ENCODE measurements at regions not wholly inside any gene's neighbourhood (a gene's known extent, or its start where the extent isn't known, plus 50 kb on each side); places are given as distances from the start of the nearest gene placed in this dataset.

DNA sequence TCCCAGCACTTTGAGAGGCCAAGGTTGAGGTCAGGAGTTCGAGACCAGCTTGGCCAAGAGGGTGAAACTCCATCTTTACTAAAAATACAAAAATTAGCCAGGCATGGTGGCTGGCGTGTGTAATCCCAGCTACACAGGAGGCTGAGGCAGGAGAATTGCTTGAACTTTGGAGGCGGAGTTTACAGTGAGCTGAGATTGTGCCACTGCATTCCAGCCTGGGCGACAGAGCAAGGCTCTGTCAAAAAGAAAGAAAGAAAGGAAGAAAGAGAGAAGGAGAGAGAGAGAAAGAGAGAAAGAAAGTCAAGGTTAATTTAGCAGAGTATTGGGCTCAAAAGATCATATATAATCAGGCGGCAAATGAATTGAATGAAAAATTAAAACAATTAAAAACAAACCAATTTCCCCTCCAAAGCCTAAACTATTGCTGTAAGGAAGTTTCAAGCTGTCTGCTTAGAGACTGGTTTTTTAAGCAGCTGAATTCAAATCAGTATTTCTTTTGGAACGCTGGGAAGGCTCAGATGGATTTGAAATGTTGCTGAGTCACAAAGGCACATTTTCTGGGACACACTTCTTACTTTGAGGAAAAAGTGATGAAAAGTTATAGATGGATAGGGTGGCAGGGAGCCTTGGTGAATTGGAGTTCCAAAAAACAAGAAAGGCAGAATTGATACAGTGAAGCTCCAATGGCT lies 81.3 kb upstream of the BHLHE40 start:
- no peak for DNase-seq (ENCODE audit: low read depth)
- no peak overlapping the region for H3K4me3 ChIP-seq (ENCODE audit: low read length)

DNA sequence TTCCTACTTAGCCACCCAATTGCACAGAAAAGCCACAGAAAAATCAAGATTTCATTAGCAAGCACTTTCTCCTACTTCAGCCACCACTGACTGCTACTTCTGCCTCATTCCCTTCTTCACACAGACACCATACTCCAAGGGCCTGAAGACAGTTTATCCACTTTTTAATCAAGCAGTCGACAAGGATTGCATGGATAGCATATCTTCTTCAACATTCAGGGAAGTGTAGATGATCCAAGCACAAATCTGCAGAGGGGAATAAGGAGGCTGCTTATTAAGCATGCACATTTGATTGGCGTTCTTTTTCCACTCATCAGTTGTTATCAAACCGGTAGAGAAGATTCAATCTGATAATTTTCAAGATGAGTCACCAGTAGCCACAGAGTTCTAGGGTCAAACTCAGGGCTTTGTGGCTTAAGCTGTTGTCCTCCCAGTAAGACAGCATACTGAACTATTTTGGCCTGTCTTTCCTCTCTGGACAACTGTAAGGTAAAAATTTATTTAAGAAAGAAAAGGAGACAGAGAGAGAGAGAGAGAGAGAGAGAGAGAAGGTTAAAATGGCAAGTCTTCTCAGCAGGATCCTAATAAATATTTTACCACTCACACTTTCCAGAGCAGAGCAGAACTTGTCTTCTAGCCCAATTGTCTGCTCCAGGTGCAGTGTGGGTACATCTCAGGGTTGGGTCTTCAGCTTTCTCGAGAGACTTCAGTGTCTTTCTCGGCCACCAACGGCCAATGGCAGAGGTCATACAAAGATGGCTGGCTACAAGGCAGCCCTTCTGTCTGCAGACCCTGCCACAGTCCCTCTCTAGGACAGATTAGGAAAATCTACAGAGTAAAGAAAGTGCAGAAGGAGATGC lies 80.6 kb upstream of the BHLHE40 start:
- DNase-seq (ENCODE audit: low read depth), result no peak
- TF ChIP-seq, protein P1, sequence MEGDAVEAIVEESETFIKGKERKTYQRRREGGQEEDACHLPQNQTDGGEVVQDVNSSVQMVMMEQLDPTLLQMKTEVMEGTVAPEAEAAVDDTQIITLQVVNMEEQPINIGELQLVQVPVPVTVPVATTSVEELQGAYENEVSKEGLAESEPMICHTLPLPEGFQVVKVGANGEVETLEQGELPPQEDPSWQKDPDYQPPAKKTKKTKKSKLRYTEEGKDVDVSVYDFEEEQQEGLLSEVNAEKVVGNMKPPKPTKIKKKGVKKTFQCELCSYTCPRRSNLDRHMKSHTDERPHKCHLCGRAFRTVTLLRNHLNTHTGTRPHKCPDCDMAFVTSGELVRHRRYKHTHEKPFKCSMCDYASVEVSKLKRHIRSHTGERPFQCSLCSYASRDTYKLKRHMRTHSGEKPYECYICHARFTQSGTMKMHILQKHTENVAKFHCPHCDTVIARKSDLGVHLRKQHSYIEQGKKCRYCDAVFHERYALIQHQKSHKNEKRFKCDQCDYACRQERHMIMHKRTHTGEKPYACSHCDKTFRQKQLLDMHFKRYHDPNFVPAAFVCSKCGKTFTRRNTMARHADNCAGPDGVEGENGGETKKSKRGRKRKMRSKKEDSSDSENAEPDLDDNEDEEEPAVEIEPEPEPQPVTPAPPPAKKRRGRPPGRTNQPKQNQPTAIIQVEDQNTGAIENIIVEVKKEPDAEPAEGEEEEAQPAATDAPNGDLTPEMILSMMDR (conservative IDR thresholded peaks at IDR 0.05; ENCODE audit: low read depth, low read length), result no peak
- no peak overlapping the region for H3K4me3 ChIP-seq (ENCODE audit: low read length)

More for the DNA sequence above, 81.3 kb upstream of the BHLHE40 start:
- TF ChIP-seq, protein P1 (conservative IDR thresholded peaks at IDR 0.05; ENCODE audit: low read depth, low read length), result no peak

DNA sequence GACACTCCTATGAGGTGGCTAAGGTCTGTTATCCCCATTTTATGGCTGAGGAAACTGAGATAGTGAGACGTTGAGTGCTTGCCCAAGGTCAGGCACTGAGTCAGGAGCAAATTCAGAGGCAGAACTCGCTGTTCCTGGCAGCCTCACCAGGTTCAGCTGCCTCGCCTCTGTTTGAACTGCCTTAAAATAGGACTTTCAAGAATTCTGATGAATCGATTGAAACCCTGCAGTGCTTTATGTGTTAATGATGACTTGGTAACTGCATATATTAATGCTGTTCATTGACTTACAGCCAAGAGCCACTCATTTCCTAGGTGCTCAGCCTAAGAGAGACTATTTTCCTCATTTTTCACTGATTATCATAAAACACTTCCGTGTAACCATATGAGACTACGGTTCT lies 79.5 kb upstream of the BHLHE40 start:
- TF ChIP-seq, protein P1 (conservative IDR thresholded peaks at IDR 0.05; ENCODE audit: low read depth, low read length), result no peak
- no peak for DNase-seq (ENCODE audit: low read depth)
- no peak overlapping the region for H3K4me3 ChIP-seq (ENCODE audit: low read length)

DNA sequence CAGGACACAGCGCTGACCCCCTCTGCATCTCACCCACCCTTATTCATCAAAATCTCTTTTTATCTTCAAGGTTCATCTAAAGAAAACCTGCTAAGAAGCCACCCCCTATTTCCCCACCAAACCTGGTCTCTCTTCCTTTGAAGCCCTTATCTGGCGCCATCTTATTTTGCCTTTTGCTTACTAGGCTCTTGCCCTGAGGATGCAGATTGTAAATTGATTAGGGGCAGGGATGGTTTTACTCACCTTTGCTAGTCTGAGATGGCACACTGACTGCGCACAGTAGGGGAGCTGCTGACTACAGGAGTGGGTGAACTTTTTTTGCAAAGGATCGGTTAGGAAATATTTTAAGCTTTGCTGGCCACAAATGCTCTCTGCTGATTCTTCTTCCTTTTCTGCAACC lies 78.9 kb upstream of the BHLHE40 start:
- DNase-seq (ENCODE audit: low read depth), result no peak

DNA sequence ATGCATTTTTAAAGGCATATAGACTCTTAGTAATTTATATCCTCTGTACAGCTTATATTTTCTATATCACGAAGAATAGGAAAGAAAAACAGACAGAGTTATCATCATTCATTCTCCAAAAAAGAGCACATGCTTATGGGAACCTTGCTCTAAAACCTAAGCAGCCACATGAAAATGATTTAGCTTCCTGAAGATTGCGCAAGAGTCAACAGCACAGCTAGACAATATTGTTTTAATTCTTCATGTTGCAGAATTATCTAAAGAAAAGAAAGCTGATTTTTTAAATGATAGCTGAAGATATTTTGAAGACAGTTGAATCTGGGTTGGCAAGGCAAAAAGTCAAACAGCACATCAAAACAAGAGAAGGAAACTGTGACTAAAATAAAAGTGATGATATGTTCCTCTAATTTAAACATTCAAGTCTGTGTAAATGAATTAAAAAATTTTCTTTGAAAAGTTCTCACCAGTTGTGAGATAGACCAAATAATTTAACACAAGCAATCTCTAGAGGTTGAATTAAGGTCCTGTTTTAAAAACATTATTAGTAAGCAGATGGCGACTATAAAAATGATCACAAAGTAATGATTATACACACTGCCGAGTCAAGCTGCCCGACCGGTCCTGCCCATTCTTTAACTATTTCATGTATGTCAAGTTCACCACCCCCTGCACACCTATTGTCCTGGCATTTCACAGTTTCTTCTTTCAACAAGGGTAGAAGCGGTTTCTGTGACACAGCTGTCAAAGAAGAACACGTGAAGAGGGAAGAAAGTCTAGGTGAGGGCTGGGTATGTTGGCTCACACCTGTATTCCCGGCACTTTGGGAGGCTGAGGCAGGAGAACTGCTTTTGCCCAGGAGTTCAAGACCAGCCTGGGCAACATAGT lies 74.2 kb upstream of the BHLHE40 start:
- no peak overlapping the region for H3K4me3 ChIP-seq (ENCODE audit: low read length)
- TF ChIP-seq, protein P1 (conservative IDR thresholded peaks at IDR 0.05; ENCODE audit: low read depth, low read length), result no peak
- DNase-seq (ENCODE audit: low read depth), result no peak

More for the DNA sequence above, 78.9 kb upstream of the BHLHE40 start:
- no peak overlapping the region for H3K4me3 ChIP-seq (ENCODE audit: low read length)
- TF ChIP-seq, protein P1 (conservative IDR thresholded peaks at IDR 0.05; ENCODE audit: low read depth, low read length), result no peak

DNA sequence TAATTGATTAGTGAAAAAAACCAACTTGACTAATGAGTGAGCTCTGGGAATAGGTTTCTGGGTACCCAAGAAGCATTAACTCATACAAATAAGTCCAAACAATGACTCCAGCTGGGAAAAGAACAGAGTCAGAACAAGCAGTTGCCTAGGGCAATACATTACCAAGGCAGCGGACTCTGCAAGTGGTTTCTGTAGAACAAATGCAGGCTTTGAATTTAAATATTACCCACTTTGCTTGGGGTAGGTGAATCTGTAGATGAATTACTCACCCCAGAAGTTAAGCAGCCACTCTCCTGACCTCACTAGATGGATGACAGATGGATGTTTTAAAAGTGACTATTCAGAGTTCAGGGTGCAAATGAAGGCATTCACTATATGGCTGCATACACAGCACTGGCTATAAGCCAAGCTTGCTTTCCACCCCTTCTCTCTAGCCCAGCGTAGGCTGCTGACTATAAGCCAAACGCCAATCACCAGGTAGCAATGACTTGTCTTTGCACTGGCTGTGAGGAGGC lies 73.1 kb upstream of the BHLHE40 start:
- TF ChIP-seq, protein P1 (conservative IDR thresholded peaks at IDR 0.05; ENCODE audit: low read depth, low read length), result no peak
- no peak overlapping the region for H3K4me3 ChIP-seq (ENCODE audit: low read length)
- peak; percentile 90 for DNase-seq (ENCODE audit: low read depth)

All from retinal pigment epithelial cell (primary cell).